GM10266 (cell line): ENCODE measurements at regions not wholly inside any gene's neighbourhood (a gene's known extent, or its start where the extent isn't known, plus 50 kb on each side); places are given as distances from the start of the nearest gene placed in this dataset.

Experiments
- DNase-seq: peaks from one replicate; pipeline ENCODE4 v3.0.0; 2012; ENCODE audit errors: extremely low spot score
- TF ChIP-seq, protein P1 (sequence below): IDR thresholded peaks from 2 replicates; pipeline ENCODE4 v1.5.1; 2012; ENCODE audit warnings: mild to moderate bottlenecking, low read depth; ENCODE audit not compliant: control insufficient read depth, insufficient read depth; ENCODE audit errors: missing control alignments

DNA sequence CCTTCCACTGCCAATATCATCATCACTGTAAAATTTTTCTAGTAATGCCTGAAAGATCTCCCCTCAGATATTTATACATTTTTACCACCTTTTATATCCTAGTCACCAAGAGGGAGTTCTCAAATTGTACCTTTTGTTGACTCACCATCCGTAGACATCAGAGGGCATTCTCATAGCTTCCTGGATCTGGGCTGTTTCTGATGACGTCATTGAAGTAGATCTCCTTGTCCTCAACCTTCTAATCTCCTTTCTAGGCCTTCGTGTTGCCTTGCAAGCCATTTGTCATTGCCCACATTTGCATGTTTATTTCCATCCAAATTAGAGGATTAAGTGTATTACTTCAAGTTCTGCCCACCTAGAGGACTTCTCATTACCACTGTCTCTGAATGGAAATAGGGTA, 193.4 kb upstream of the NRXN1 start:
- TF ChIP-seq, protein P1, sequence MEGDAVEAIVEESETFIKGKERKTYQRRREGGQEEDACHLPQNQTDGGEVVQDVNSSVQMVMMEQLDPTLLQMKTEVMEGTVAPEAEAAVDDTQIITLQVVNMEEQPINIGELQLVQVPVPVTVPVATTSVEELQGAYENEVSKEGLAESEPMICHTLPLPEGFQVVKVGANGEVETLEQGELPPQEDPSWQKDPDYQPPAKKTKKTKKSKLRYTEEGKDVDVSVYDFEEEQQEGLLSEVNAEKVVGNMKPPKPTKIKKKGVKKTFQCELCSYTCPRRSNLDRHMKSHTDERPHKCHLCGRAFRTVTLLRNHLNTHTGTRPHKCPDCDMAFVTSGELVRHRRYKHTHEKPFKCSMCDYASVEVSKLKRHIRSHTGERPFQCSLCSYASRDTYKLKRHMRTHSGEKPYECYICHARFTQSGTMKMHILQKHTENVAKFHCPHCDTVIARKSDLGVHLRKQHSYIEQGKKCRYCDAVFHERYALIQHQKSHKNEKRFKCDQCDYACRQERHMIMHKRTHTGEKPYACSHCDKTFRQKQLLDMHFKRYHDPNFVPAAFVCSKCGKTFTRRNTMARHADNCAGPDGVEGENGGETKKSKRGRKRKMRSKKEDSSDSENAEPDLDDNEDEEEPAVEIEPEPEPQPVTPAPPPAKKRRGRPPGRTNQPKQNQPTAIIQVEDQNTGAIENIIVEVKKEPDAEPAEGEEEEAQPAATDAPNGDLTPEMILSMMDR, result no peak
- DNase-seq, result no peak

- TF ChIP-seq, protein P1, result no peak
- no peak for DNase-seq
Observed at GRCh38 chr2:51224790-51225189, 192.9 kb upstream of the NRXN1 start.

GRCh38 chr2:51222106-51222505, 190.2 kb upstream of the NRXN1 start:
- TF ChIP-seq, protein P1, result no peak
- no peak for DNase-seq

- DNase-seq, result no peak
- TF ChIP-seq, protein P1, result no peak
Observed at GRCh38 chr2:51220606-51221005, 188.7 kb upstream of the NRXN1 start.

DNA sequence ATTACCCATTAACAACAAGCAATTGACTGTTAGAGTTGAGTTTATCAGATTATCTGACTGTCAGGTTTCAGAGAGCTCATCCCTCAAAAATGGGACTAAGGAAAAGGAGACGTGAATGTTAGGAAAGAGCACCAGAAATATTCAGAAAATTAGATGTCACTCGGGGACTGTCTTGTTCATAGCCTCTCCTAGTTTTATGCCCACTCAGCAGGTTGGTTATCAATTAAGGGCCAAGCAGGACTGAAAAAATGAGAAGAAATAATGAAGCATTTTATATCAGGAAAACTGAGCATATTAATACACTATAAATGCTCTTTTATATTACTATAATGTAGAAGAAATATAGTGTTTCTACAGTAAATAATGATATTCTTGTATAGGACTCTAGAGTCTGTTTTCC, 188.1 kb upstream of the NRXN1 start:
- TF ChIP-seq, protein P1, result no peak
- DNase-seq, result no peak

- DNase-seq, result no peak
- TF ChIP-seq, protein P1, result no peak
Observed at GRCh38 chr2:51219468-51219867, 187.5 kb upstream of the NRXN1 start.

- TF ChIP-seq, protein P1, result no peak
- no peak for DNase-seq
Observed at GRCh38 chr2:51218047-51218446, 186.1 kb upstream of the NRXN1 start.

- DNase-seq, result no peak
- TF ChIP-seq, protein P1, result no peak
Observed at GRCh38 chr2:51213826-51214225, 181.9 kb upstream of the NRXN1 start.
